Loucy (cell line): ENCODE measurements at regions not wholly inside any gene's neighbourhood (a gene's known extent, or its start where the extent isn't known, plus 50 kb on each side); places are given as distances from the start of the nearest gene placed in this dataset.

Source experiments
- H2AFZ ChIP-seq: fragments of 200-600 bp; sonication (generic); 2 replicates; pipeline ENCODE4 v1.6.0; 2016; ENCODE audit warnings: antibody characterized with exemption, mild to moderate bottlenecking, low read length, moderate library complexity
- H3F3A ChIP-seq: fragments of 200-600 bp; 2 replicates; pipeline ENCODE4 v1.6.0; 2016; ENCODE audit warnings: antibody characterized with exemption, low read depth, mild to moderate bottlenecking
- H3K27me3 ChIP-seq: fragments of 200-600 bp; sonication (generic); 2 replicates; pipeline ENCODE4 v1.6.1; 2014; ENCODE audit warnings: low read length, mild to moderate bottlenecking; ENCODE audit not compliant: insufficient read depth, poor library complexity, severe bottlenecking
- H3K36me3 ChIP-seq: fragments of 200-600 bp; sonication (generic); 2 replicates; pipeline ENCODE4 v1.6.1; 2016; ENCODE audit warnings: low read length; ENCODE audit not compliant: insufficient read depth
- H3K4me1 ChIP-seq: fragments of 200-600 bp; sonication (generic); 2 replicates; pipeline ENCODE4 v1.5.1; 2014; ENCODE audit warnings: low read length, mild to moderate bottlenecking; ENCODE audit not compliant: insufficient read depth, poor library complexity, severe bottlenecking
- H3K4me2 ChIP-seq: fragments of 200-600 bp; sonication (generic); 2 replicates; pipeline ENCODE4 v1.6.0; 2014; ENCODE audit warnings: antibody characterized with exemption, low read length, low read depth, mild to moderate bottlenecking; ENCODE audit not compliant: poor library complexity, severe bottlenecking
- H3K4me3 ChIP-seq: fragments of 200-600 bp; sonication (generic); 2 replicates; pipeline ENCODE4 v1.5.1; 2014; ENCODE audit warnings: low read length, mild to moderate bottlenecking, mixed read lengths; ENCODE audit not compliant: poor library complexity, severe bottlenecking
- H3K79me2 ChIP-seq: fragments of 200-600 bp; sonication (generic); 2 replicates; pipeline ENCODE4 v1.6.1; 2014; ENCODE audit warnings: low read length; ENCODE audit not compliant: insufficient read depth
- H3K9ac ChIP-seq: fragments of 200-600 bp; sonication (generic); 2 replicates; pipeline ENCODE4 v1.6.0; 2014; ENCODE audit warnings: mild to moderate bottlenecking, low read depth, low read length, moderate library complexity; ENCODE audit not compliant: poor library complexity, severe bottlenecking
- H3K9me2 ChIP-seq: fragments of 200-600 bp; sonication (generic); replicated peaks from 2 replicates; pipeline ENCODE4 v1.6.1; 2016; ENCODE audit warnings: low read depth, low read length, mixed read lengths
- H3K9me3 ChIP-seq: fragments of 200-600 bp; sonication (generic); 2 replicates; pipeline ENCODE4 v1.6.1; 2014; ENCODE audit warnings: mild to moderate bottlenecking, antibody characterized with exemption, low read length, low read depth; ENCODE audit not compliant: insufficient read depth
- H4K20me1 ChIP-seq: fragments of 200-600 bp; sonication (generic); 2 replicates; pipeline ENCODE4 v1.6.0; 2014; ENCODE audit warnings: antibody characterized with exemption, low read length, mild to moderate bottlenecking; ENCODE audit not compliant: insufficient read depth, poor library complexity, severe bottlenecking
- CTCF ChIP-seq: fragments of 200-600 bp; sonication (generic); conservative IDR thresholded peaks from 2 replicates; pipeline ENCODE4 v1.5.1; 2014; ENCODE audit warnings: mild to moderate bottlenecking, antibody characterized with exemption, low read length
- EZH2phosphoT487 ChIP-seq: fragments of 200-600 bp; IDR thresholded peaks from 2 replicates; pipeline ENCODE4 v1.6.1; 2018; ENCODE audit warnings: antibody characterized with exemption, mild to moderate bottlenecking, moderate library complexity, borderline replicate concordance

- Histone ChIP-seq H3K9me2 (no peaks in the 10 kb centered on the region), H3K4me1 (no peaks in the 10 kb centered on the region), H3K4me3 (no peak overlapping the region), H3K79me2 (no peaks in the 10 kb centered on the region), H3K27me3 (no peaks in the 10 kb centered on the region), H4K20me1 (no peaks in the 10 kb centered on the region), H3K36me3 (no peaks in the 10 kb centered on the region), H3K4me2 (no peak overlapping the region), H3F3A (no peaks in the 10 kb centered on the region), H3K9me3 (no peaks in the 10 kb centered on the region), H3K9ac (no peak overlapping the region), H2AFZ (no peak overlapping the region)
- TF ChIP-seq EZH2phosphoT487 (no peak), CTCF (no peak)
Observed at GRCh38 chr11:106495046-106495445, 417.6 kb downstream of the AASDHPPT start.

GRCh38 chr11:106496677-106497076, 419.2 kb downstream of the AASDHPPT start:
- Histone ChIP-seq H3K9ac (no peak overlapping the region), H3K27me3 (no peaks in the 10 kb centered on the region), H3K9me3 (no peaks in the 10 kb centered on the region), H3K79me2 (no peaks in the 10 kb centered on the region), H3F3A (no peaks in the 10 kb centered on the region), H3K4me1 (no peaks in the 10 kb centered on the region), H2AFZ (no peak overlapping the region), H3K4me2 (no peak overlapping the region), H3K4me3 (no peak overlapping the region), H3K36me3 (no peaks in the 10 kb centered on the region), H4K20me1 (no peaks in the 10 kb centered on the region), H3K9me2 (no peaks in the 10 kb centered on the region)
- TF ChIP-seq EZH2phosphoT487 (no peak), CTCF (no peak)

GRCh38 chr11:106497321-106497720, 419.9 kb downstream of the AASDHPPT start:
- Histone ChIP-seq H3K36me3 (no peaks in the 10 kb centered on the region), H3K79me2 (no peaks in the 10 kb centered on the region), H3K4me3 (no peak overlapping the region), H3F3A (no peaks in the 10 kb centered on the region), H4K20me1 (no peaks in the 10 kb centered on the region), H3K9ac (no peak overlapping the region), H3K4me2 (no peak overlapping the region), H3K4me1 (no peaks in the 10 kb centered on the region), H3K9me2 (no peaks in the 10 kb centered on the region), H3K27me3 (no peaks in the 10 kb centered on the region), H2AFZ (no peak overlapping the region), H3K9me3 (no peaks in the 10 kb centered on the region)
- TF ChIP-seq EZH2phosphoT487 (no peak), CTCF (no peak)
